WTC11 (cell line): ENCODE measurements at regions not wholly inside any gene's neighbourhood (a gene's known extent, or its start where the extent isn't known, plus 50 kb on each side); places are given as distances from the start of the nearest gene placed in this dataset.

Source experiments
- CTCF ChIP-seq: fragments of 200-600 bp; IDR thresholded peaks from 2 replicates; pipeline ENCODE4 v1.8.0; 2022; ENCODE audit warnings: antibody characterized with exemption
- FOXJ3 ChIP-seq: sonication (generic); formaldehyde crosslinking; IDR thresholded peaks from 2 replicates; pipeline ENCODE4 v1.9.0; 2021; ENCODE audit warnings: missing genetic modification reagents, mild to moderate bottlenecking, borderline replicate concordance
- MAX ChIP-seq: sonication (generic); formaldehyde crosslinking; IDR thresholded peaks from 2 replicates; pipeline ENCODE4 v1.8.0; 2022; ENCODE audit warnings: mild to moderate bottlenecking, missing genetic modification reagents
- USF1 ChIP-seq: sonication (generic); formaldehyde crosslinking; IDR thresholded peaks from 2 replicates; pipeline ENCODE4 v1.8.0; 2022; ENCODE audit warnings: mild to moderate bottlenecking, missing genetic modification reagents
- ZBTB21 ChIP-seq: sonication (generic); formaldehyde crosslinking; IDR thresholded peaks from 2 replicates; pipeline ENCODE4 v1.8.1; 2023; ENCODE audit warnings: mild to moderate bottlenecking, missing genetic modification reagents, borderline replicate concordance
- TF ChIP-seq, protein P1 (sequence below): sonication (generic); formaldehyde crosslinking; IDR thresholded peaks from 2 replicates; pipeline ENCODE4 v1.8.1; 2023; ENCODE audit warnings: mild to moderate bottlenecking, moderate library complexity, missing genetic modification reagents
- TF ChIP-seq, protein P2 (sequence below): sonication (generic); formaldehyde crosslinking; IDR thresholded peaks from 2 replicates; pipeline ENCODE4 v1.8.1; 2022; ENCODE audit warnings: low read depth, missing genetic modification reagents, borderline replicate concordance

- no peak for TF ChIP-seq MAX
- no peak for TF ChIP-seq ZBTB21 (CRISPR knock-in tag)
- TF ChIP-seq USF1 (CRISPR knock-in tag), result no peak
- no peak for TF ChIP-seq CTCF
- no peak for TF ChIP-seq FOXJ3 (CRISPR knock-in tag)
- TF ChIP-seq, protein P1, sequence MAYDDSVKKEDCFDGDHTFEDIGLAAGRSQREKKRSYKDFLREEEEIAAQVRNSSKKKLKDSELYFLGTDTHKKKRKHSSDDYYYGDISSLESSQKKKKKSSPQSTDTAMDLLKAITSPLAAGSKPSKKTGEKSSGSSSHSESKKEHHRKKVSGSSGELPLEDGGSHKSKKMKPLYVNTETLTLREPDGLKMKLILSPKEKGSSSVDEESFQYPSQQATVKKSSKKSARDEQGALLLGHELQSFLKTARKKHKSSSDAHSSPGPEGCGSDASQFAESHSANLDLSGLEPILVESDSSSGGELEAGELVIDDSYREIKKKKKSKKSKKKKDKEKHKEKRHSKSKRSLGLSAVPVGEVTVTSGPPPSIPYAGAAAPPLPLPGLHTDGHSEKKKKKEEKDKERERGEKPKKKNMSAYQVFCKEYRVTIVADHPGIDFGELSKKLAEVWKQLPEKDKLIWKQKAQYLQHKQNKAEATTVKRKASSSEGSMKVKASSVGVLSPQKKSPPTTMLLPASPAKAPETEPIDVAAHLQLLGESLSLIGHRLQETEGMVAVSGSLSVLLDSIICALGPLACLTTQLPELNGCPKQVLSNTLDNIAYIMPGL, result no peak
- TF ChIP-seq, protein P2, sequence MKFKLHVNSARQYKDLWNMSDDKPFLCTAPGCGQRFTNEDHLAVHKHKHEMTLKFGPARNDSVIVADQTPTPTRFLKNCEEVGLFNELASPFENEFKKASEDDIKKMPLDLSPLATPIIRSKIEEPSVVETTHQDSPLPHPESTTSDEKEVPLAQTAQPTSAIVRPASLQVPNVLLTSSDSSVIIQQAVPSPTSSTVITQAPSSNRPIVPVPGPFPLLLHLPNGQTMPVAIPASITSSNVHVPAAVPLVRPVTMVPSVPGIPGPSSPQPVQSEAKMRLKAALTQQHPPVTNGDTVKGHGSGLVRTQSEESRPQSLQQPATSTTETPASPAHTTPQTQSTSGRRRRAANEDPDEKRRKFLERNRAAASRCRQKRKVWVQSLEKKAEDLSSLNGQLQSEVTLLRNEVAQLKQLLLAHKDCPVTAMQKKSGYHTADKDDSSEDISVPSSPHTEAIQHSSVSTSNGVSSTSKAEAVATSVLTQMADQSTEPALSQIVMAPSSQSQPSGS (CRISPR knock-in tag), result no peak
Observed at GRCh38 chr3:106160396-106160795, 291.6 kb upstream of the CBLB start.
